GM23338 (cell line): ENCODE measurements at regions not wholly inside any gene's neighbourhood (a gene's known extent, or its start where the extent isn't known, plus 50 kb on each side); places are given as distances from the start of the nearest gene placed in this dataset.

Source experiments
- ATAC-seq: fragments of 200-7000 bp; cut with Tn5 transposase; 3 replicates; pipeline ENCODE4 v1.9.1; 2020
- DNase-seq: peaks from one replicate; pipeline ENCODE4 v3.0.0-alpha.2; 2015; ENCODE audit warnings: low spot score
- H2AFZ ChIP-seq: fragments of 200-600 bp; sonication (generic); 2 replicates; pipeline ENCODE4 v1.8.0; 2016; ENCODE audit warnings: antibody characterized with exemption, mild to moderate bottlenecking, moderate library complexity
- H3F3A ChIP-seq: fragments of 200-600 bp; sonication (generic); replicated peaks from 2 replicates; pipeline ENCODE4 v1.8.0; 2017; ENCODE audit warnings: antibody characterized with exemption, mixed run types, low read depth
- H3K27ac ChIP-seq: fragments of 200-600 bp; sonication (generic); 2 replicates; pipeline ENCODE4 v1.6.1; 2016; ENCODE audit warnings: low read depth
- H3K27me3 ChIP-seq: fragments of 200-600 bp; sonication (generic); 2 replicates; pipeline ENCODE4 v1.8.0; 2016; ENCODE audit warnings: mild to moderate bottlenecking, mixed run types, moderate library complexity; ENCODE audit not compliant: insufficient read depth
- H3K36me3 ChIP-seq: fragments of 200-600 bp; sonication (generic); 2 replicates; pipeline ENCODE4 v1.8.0; 2016; ENCODE audit warnings: mild to moderate bottlenecking; ENCODE audit not compliant: insufficient read depth
- H3K4me1 ChIP-seq: fragments of 200-600 bp; sonication (generic); 2 replicates; pipeline ENCODE4 v1.8.0; 2016; ENCODE audit warnings: mild to moderate bottlenecking, moderate library complexity; ENCODE audit not compliant: insufficient read depth
- H3K4me2 ChIP-seq: fragments of 200-600 bp; sonication (generic); 2 replicates; pipeline ENCODE4 v1.7.1; 2017; ENCODE audit warnings: mixed run types
- H3K4me3 ChIP-seq: fragments of 200-600 bp; sonication (generic); 2 replicates; pipeline ENCODE4 v1.6.1; 2016; ENCODE audit warnings: mixed run types
- H3K79me2 ChIP-seq: fragments of 200-600 bp; sonication (generic); replicated peaks from 2 replicates; pipeline ENCODE4 v1.8.0; 2017; ENCODE audit warnings: mild to moderate bottlenecking; ENCODE audit not compliant: insufficient read depth
- H3K9me2 ChIP-seq: fragments of 200-600 bp; sonication (generic); 2 replicates; pipeline ENCODE4 v1.8.0; 2017; ENCODE audit not compliant: insufficient read depth
- H4K20me1 ChIP-seq: fragments of 200-600 bp; sonication (generic); replicated peaks from 2 replicates; pipeline ENCODE4 v1.8.0; 2017; ENCODE audit warnings: mild to moderate bottlenecking; ENCODE audit not compliant: insufficient read depth
- H3K27ac Mint-ChIP-seq: 2 replicates; pipeline ENCODE4 v1.8.0; 2020; ENCODE audit warnings: inconsistent platforms, mild to moderate bottlenecking, moderate library complexity, mixed read lengths
- H3K27me3 Mint-ChIP-seq: 3 replicates; pipeline ENCODE4 v1.8.0; 2022; ENCODE audit warnings: low read depth, mild to moderate bottlenecking, moderate library complexity, mixed read lengths, inconsistent platforms; ENCODE audit not compliant: insufficient read depth, poor library complexity
- H3K36me3 Mint-ChIP-seq: 3 replicates; pipeline ENCODE4 v1.8.0; 2021; ENCODE audit warnings: low read depth, mild to moderate bottlenecking, inconsistent platforms, moderate library complexity, mixed read lengths
- H3K4me1 Mint-ChIP-seq: 3 replicates; pipeline ENCODE4 v1.8.0; 2020; ENCODE audit warnings: mild to moderate bottlenecking, inconsistent platforms, mixed read lengths
- H3K4me3 Mint-ChIP-seq: 3 replicates; pipeline ENCODE4 v1.8.0; 2021; ENCODE audit warnings: moderate library complexity, mild to moderate bottlenecking, inconsistent platforms, mixed read lengths
- H3K9me3 Mint-ChIP-seq: 3 replicates; pipeline ENCODE4 v1.8.0; 2020; ENCODE audit warnings: moderate library complexity, mild to moderate bottlenecking, inconsistent platforms, mixed read lengths
- CREB1 ChIP-seq: fragments of 250-450 bp; sonication (Bioruptor Pico); IDR thresholded peaks from 2 replicates; pipeline ENCODE4 v1.5.0; 2020; ENCODE audit warnings: low read depth, mild to moderate bottlenecking, moderate library complexity
- CTCF ChIP-seq, 2 experiments: fragments of 200-600 bp in 1 of 2; sonication (generic) in 1 of 2; conservative IDR thresholded peaks; 2 replicates each; pipeline versions ENCODE4 v1.5.1 to v1.6.1; 2016 to 2017; ENCODE audit warnings: antibody characterized with exemption in 2 of 2, low read depth in 2 of 2, mild to moderate bottlenecking in 2 of 2, moderate library complexity in 1 of 2
- EZH2 ChIP-seq: fragments of 200-600 bp; sonication (generic); IDR thresholded peaks from one replicate; pipeline ENCODE4 v1.8.0; 2017; ENCODE audit warnings: antibody characterized with exemption, mild to moderate bottlenecking, low read depth; ENCODE audit not compliant: unreplicated experiment
- EZH2phosphoT487 ChIP-seq: fragments of 200-600 bp; sonication (generic); IDR thresholded peaks from one replicate; pipeline ENCODE4 v1.8.1; 2018; ENCODE audit warnings: antibody characterized with exemption; ENCODE audit not compliant: unreplicated experiment
- JUNB ChIP-seq: IDR thresholded peaks from one replicate; pipeline ENCODE4 v1.6.1; 2016; ENCODE audit warnings: antibody characterized with exemption; ENCODE audit not compliant: unreplicated experiment
- NANOG ChIP-seq: IDR thresholded peaks from 2 replicates; pipeline ENCODE4 v1.6.1; 2016; ENCODE audit warnings: antibody characterized with exemption, borderline replicate concordance
- POLR2AphosphoS5 ChIP-seq: IDR thresholded peaks from 2 replicates; pipeline ENCODE4 v1.6.1; 2016; ENCODE audit warnings: antibody characterized with exemption, low read depth
- STAT1 ChIP-seq: IDR thresholded peaks from one replicate; pipeline ENCODE4 v1.6.1; 2016; ENCODE audit warnings: antibody characterized with exemption; ENCODE audit not compliant: unreplicated experiment
- ZNF114 ChIP-seq: fragments of 250-450 bp; sonication (Bioruptor Pico); IDR thresholded peaks from 2 replicates; pipeline ENCODE4 v1.5.0; 2020; ENCODE audit warnings: mild to moderate bottlenecking, moderate library complexity
- ZNF331 ChIP-seq: fragments of 250-450 bp; sonication (Bioruptor Pico); IDR thresholded peaks from 2 replicates; pipeline ENCODE4 v1.5.0; 2020; ENCODE audit warnings: low read depth, mild to moderate bottlenecking, moderate library complexity
- ZNF462 ChIP-seq: fragments of 250-450 bp; sonication (Bioruptor Pico); IDR thresholded peaks from 2 replicates; pipeline ENCODE4 v1.5.0; 2020; ENCODE audit warnings: mild to moderate bottlenecking, moderate library complexity
- TF ChIP-seq, protein P1 (sequence below): IDR thresholded peaks from one replicate; pipeline ENCODE4 v1.6.1; 2018; ENCODE audit warnings: antibody characterized with exemption; ENCODE audit not compliant: unreplicated experiment

GRCh38 chr10:14408139-14408538, 77.4 kb upstream of the FRMD4A start:
- Histone ChIP-seq H3F3A (no peaks in the 10 kb centered on the region), H3K27ac (no peak overlapping the region), H3K9me2 (no peaks in the 10 kb centered on the region; the same call in 1 of the 2 replicates), H4K20me1 (no peaks in the 10 kb centered on the region), H2AFZ (no peak overlapping the region; the same call in 1 of the 2 replicates), H3K4me1 (peaks cover 9% of the 10 kb centered on the region; the same call in 1 of the 2 replicates), H3K27me3 (no peaks in the 10 kb centered on the region), H3K4me3 (no peak overlapping the region), H3K4me2 (no peak overlapping the region), H3K36me3 (no peaks in the 10 kb centered on the region), H3K79me2 (no peaks in the 10 kb centered on the region)
- TF ChIP-seq ZNF462 (CRISPR knock-in tag) (no peak), JUNB (no peak), NANOG (no peak), EZH2phosphoT487 (no peak), EZH2 (no peak), CREB1 (CRISPR knock-in tag) (no peak), POLR2AphosphoS5 (no peak), CTCF (conservative IDR thresholded peaks at IDR 0.05; ENCODE audit: low read depth in 2 of 2) (no peak), STAT1 (no peak), ZNF114 (CRISPR knock-in tag) (no peak), ZNF331 (no peak)
- TF ChIP-seq, protein P1, sequence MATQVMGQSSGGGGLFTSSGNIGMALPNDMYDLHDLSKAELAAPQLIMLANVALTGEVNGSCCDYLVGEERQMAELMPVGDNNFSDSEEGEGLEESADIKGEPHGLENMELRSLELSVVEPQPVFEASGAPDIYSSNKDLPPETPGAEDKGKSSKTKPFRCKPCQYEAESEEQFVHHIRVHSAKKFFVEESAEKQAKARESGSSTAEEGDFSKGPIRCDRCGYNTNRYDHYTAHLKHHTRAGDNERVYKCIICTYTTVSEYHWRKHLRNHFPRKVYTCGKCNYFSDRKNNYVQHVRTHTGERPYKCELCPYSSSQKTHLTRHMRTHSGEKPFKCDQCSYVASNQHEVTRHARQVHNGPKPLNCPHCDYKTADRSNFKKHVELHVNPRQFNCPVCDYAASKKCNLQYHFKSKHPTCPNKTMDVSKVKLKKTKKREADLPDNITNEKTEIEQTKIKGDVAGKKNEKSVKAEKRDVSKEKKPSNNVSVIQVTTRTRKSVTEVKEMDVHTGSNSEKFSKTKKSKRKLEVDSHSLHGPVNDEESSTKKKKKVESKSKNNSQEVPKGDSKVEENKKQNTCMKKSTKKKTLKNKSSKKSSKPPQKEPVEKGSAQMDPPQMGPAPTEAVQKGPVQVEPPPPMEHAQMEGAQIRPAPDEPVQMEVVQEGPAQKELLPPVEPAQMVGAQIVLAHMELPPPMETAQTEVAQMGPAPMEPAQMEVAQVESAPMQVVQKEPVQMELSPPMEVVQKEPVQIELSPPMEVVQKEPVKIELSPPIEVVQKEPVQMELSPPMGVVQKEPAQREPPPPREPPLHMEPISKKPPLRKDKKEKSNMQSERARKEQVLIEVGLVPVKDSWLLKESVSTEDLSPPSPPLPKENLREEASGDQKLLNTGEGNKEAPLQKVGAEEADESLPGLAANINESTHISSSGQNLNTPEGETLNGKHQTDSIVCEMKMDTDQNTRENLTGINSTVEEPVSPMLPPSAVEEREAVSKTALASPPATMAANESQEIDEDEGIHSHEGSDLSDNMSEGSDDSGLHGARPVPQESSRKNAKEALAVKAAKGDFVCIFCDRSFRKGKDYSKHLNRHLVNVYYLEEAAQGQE: no peak
- H3K36me3 Mint-ChIP-seq: no peaks in the 10 kb centered on the region
- H3K4me1 Mint-ChIP-seq: peaks cover 7% of the 10 kb centered on the region
- no peaks in the 10 kb centered on the region for H3K9me3 Mint-ChIP-seq
- H3K4me3 Mint-ChIP-seq: no peak overlapping the region
- peaks cover 3% of the 10 kb centered on the region for H3K27me3 Mint-ChIP-seq
- DNase-seq (no peak), ATAC-seq (no peak)
- H3K27ac Mint-ChIP-seq: no peak overlapping the region
